GM12892 (cell line): ENCODE measurements at regions not wholly inside any gene's neighbourhood (a gene's known extent, or its start where the extent isn't known, plus 50 kb on each side); places are given as distances from the start of the nearest gene placed in this dataset.

Experiments
- DNase-seq: peaks from one replicate; pipeline ENCODE4 v3.0.0; 2011; ENCODE audit not compliant: insufficient read length
- FAIRE-seq: peaks from 2 replicates; lab custom pipeline; 2011; peaks lifted over from hg19 to GRCh38; lab: Jason Lieb, UNC
- POLR2A ChIP-seq: IDR thresholded peaks from 2 replicates; pipeline ENCODE4 v1.6.1; 2011; ENCODE audit warnings: low read depth, low read length, control low read depth
- POLR2AphosphoS5 ChIP-seq: IDR thresholded peaks from 2 replicates; pipeline ENCODE4 v1.6.1; 2011; ENCODE audit warnings: low read depth, low read length, control low read depth
- TAF1 ChIP-seq: IDR thresholded peaks from 2 replicates; pipeline ENCODE4 v1.6.1; 2011; ENCODE audit warnings: low read depth, mild to moderate bottlenecking, control low read depth, low read length, borderline replicate concordance

DNA sequence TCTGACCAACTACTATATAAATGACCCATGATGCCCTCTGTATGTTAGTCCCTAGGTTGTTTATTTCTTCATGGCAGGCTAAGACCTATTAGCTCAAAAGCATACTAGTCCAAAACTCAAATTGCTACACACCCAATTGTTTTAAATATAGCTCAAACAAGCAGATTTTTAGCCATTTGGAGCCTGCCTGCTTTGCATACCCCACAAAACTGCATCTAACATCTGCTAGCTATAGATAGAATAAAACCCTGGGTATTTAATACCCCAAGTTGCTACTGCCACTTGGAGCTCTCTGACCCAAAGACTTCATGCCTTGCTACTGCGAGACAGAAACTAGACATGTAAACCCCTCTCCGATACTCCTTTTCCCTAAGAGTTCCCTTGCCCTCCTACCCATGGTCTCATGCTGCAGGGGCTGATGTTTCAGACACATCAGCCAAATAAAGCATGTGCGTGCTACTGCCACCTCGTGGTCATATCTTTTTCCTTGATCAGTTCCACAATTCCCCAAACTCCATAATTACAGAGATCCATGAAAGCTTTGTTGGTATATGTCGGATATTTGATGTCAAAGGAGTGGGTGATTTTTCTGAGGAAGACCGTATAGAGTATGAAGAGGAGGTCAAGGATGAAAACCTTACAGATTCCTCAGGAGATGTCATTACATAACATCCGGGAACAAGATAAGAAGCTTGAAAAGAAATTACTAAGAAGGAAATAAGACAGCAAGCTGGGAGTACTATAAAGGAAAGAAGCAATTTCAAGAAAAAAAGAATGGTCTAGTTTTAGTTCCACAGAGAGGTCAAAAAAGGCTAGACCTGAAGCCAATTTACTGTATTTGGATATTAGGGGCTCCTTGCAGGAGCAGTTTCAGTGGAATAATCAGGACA is 386.6 kb downstream of the SH2D4B start:
- DNase-seq (no peak), FAIRE-seq (peak; percentile 17)
- TF ChIP-seq POLR2AphosphoS5 = no peak
- no peak for TF ChIP-seq POLR2A
- TF ChIP-seq TAF1 = no peak

DNA sequence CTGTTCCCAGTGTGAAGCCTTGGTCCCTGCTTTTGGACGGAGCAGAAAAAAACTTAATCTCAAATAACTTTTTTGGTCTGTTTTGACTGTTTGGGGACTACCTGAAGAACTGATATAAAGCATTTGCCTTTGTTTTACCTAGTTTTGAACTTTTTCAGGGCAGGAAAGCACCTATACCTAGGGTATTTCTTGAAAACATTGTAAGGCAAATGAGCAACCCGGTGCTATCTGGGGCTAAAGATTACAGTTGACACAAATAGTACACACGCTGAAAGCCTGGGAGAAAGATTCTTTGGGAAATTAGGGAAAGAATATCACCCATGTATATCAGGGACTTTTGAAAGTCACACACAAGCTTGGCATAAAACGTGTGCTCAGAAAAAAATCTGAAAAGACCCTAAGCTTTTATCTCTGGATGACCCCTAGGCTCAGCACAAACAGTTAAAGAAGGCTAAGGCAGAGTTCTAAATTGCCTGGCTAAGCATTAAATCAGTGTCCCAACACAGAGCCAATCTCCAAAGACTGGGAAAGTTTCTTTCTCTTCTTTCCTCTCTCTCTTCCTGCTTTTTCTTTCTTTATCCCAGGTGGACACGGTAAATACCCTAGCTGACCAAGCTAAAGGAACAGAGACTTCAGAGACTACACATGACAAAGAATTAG is 389.8 kb downstream of the SH2D4B start:
- FAIRE-seq (no peak), DNase-seq (no peak)
- no peak for TF ChIP-seq TAF1
- no peak for TF ChIP-seq POLR2A
- TF ChIP-seq POLR2AphosphoS5 = no peak

DNA sequence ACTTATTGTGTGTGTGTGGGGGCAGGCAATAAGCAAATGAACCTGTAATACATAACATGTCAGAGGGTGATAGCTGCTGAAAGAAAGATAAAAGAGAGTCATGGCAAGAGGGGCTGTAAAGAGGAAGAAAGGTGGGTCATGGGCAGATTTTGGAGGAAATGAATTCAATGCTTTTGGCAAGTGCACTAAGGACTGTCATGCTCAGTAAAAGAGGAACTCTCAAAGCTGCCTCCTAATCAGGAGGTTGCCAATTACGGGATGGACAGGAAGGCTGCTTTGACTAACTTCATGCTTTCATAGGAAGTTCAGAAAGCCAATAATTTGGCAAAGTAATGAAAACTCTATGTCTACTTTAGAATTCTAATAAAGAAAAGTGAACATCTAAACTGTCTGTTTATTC is 401.2 kb downstream of the SH2D4B start:
- no peak for FAIRE-seq

DNA sequence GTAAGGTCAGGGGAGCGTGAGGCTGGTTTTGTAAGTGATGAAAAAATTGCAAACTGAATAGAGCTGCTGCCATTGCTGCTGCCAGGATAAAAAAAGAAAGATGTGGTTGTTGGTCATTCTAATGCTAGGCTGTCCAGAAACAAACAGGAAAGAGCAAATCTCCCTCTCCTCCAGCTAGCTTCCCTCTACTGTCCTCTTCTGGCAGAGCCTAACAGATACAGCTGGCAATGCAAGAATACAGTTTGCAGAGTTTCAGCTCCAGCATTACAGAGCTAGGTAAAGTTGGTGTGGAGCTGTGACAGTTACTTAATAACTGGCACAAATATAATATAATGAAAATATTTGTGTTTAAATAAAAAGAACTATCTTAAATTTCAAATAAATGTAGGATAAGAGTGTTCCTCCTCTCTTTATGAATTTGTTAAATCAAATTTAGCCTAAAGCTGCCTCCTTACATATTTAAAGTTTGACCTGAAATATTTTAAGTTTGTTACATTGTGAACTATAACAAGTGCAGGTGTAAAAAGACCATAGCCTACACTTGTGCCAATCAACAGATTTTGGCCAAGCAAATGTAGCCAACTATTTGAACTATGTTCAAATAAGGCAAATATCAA is 407.7 kb downstream of the SH2D4B start:
- TF ChIP-seq TAF1 = no peak
- TF ChIP-seq POLR2A = no peak
- TF ChIP-seq POLR2AphosphoS5 = no peak
- FAIRE-seq (no peak), DNase-seq (no peak)

More for the DNA sequence above, 401.2 kb downstream of the SH2D4B start:
- DNase-seq = no peak
- no peak for TF ChIP-seq TAF1
- TF ChIP-seq POLR2A = no peak
- TF ChIP-seq POLR2AphosphoS5 = no peak

DNA sequence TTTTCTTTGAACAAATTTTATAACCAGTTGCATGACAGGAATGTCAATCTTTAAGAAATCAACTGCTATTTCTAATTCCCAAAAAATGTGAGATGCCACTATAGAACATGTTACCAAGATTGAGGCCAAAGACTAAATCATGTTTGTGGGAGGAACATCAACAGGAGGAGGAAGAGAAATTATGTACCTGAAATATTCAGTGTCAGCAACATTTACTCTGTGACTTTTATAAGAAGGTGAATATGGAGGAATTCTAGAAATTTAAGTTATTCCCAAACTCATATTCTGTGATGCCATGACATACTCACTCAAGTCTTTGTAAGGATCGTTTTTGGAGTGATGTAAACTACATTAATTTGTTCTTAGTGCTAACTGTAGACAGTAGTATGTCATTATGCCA is 408.4 kb downstream of the SH2D4B start:
- DNase-seq (no peak), FAIRE-seq (no peak)
- TF ChIP-seq POLR2A (no peak), TAF1 (no peak), POLR2AphosphoS5 (no peak)

DNA sequence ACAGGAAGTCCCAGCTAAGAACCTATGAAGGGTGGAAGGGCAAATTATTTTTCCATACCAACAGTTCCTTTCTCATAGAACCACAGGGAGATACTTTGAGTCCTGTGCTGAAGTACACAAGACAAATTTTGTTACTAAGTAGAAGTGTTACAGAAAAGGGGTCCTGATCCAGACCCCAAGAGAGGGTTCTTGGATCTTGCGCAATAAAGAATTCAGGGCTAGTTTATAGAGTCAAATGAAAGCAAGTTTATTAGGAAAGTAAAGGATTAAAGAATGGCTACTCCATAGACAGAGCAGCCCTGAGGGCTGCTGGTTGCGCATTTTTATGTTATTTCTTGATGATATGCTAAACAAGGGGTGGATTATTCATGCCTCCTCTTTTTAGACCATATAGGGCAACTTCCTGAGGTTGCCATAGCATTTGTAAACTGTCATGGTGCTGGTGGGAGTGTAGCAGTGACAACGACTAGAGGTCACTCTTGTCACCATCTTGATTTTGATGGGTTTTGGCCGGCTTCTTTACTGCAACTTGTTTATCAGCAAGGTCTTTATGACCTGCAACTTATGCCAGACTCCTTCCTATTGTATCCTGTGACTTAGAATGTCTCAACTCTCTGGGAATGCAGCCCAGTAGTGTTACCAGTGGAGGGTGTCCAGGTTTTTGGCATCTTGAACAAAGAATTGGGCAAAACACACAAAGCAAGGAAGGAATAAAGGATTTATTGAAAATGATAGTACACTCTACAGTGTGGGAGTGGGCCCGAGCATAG is 409.4 kb downstream of the SH2D4B start:
- no peak for DNase-seq
- no peak for FAIRE-seq
- TF ChIP-seq POLR2A (no peak), POLR2AphosphoS5 (no peak), TAF1 (no peak)

DNA sequence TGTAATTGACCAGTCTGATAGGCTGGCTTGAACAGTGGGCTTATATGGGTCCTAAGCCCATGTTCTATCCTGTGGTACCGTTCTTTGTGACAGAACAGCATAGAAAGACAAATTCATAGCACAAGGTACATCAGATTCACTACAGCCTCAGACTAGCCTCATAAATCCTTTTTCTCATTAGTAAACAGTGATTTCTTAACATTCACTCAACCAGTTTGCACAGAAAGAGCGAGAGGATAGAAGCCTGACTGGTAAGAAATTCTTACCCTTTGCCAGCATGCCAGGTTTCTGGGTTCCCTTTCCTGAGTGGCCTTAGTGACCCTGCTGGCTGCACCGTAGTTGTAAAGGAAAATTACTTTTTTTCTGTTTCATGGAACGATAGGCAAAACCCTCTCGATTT is 412.1 kb downstream of the SH2D4B start:
- DNase-seq (no peak), FAIRE-seq (no peak)
- TF ChIP-seq POLR2A (no peak), POLR2AphosphoS5 (no peak), TAF1 (no peak)

DNA sequence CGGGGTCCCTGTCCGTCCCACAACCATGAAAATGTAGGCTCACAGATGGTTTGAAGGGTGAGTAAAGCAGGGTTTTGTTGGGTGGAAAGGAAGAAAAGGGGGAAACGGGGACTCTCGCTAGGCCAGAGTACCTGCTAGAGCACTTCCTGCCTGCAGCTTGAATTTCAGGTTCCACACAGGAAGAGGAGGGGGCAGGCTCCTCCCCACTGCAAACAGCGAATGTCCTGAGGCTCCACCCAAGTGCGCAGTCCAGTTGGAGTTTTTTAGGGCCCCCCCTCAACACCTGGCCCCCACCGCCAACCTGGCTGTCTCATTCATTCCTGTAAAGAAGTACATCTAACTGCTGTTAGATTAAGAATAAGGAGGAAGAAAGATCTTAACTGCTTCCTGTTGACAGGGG is 414.7 kb downstream of the SH2D4B start:
- DNase-seq (no peak), FAIRE-seq (no peak)
- TF ChIP-seq POLR2AphosphoS5 = no peak

DNA sequence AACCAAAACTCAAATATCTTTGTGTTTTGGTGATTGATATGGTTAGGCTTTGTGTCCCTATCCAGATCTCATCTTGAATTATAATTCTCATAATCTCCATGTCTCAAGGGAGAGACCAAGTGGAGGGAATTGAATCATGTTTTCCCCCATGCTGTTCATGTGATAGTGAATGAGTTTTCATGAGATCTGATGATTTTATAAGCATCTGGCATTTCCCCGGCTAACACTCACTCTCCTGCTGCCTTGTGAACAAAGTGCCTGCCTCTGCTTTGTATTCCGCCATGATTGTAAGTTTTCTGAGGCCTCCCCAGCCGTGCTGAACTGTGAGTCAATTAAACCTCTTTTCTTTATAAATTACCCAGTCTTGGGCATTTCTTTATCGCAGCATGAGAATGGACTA is 419.5 kb downstream of the SH2D4B start:
- no peak for FAIRE-seq
- TF ChIP-seq TAF1 (no peak), POLR2AphosphoS5 (no peak), POLR2A (no peak)
- no peak for DNase-seq

DNA sequence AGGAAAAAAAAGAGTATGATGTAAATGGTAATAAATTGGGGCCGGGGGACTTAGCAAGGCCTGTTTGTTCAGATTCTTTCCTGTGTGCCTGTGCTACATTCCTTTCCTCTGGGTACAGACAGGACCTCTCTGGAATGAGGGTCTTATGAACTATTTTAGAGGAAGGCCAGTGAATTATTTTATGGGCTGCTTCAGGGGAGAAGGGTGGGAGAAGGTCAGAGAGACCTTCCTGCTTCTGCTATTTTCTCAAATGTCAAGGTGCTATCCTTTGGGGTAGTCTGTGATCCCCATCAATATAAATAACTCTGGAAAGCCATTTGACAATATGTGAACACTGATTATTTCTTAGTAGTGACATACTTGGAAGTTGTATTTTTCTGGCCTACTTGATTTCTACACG is 426.5 kb downstream of the SH2D4B start:
- FAIRE-seq = no peak
- DNase-seq = no peak
- TF ChIP-seq POLR2A (no peak), POLR2AphosphoS5 (no peak), TAF1 (no peak)

DNA sequence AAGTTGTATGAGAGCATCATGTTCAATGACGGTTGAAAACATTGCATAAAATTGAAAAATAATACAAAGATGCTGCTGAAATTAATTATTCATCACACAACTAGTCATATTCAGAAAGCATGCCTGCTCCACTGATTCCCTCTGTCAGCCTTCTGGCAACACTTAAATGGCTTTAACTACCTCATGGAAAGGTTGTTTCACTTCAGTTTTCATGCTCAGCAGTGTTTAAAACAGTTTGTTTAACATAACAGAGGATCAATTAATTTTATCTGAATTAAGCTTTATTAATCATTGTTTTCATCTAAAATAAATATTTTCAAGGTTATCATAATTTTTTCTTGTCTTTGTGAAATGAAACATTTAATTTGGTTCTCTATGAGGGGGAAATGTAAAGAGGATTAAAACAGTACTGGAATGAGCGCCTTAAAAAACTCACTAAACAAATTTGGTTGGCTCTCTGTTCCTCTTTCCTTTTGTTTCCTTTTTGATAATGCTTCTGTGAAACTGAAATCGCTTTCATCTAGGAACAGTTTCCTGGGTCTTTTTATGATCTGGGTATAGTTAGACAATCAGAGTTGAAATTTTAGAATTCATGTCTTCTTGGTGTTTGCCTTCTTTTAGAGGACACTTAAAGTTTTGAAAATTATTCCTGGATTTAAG is 427.4 kb downstream of the SH2D4B start:
- DNase-seq (no peak), FAIRE-seq (peak; percentile 53)
- TF ChIP-seq POLR2AphosphoS5 (no peak), POLR2A (no peak), TAF1 (no peak)
